Neuron (in vitro differentiated cells): ENCODE measurements at regions not wholly inside any gene's neighbourhood (a gene's known extent, or its start where the extent isn't known, plus 50 kb on each side); places are given as distances from the start of the nearest gene placed in this dataset.

ENCODE experiments used
- H2AFZ ChIP-seq: one replicate; pipeline ENCODE4 v1.6.1; 2013; ENCODE audit warnings: low read depth, mild to moderate bottlenecking, inconsistent platforms, low read length, moderate library complexity
- H3K27me3 ChIP-seq: one replicate; pipeline ENCODE4 v1.6.1; 2013; ENCODE audit warnings: low read length; ENCODE audit not compliant: insufficient read depth
- H3K36me3 ChIP-seq: one replicate; pipeline ENCODE4 v1.6.1; 2013; ENCODE audit warnings: low read length; ENCODE audit not compliant: insufficient read depth
- H3K4me1 ChIP-seq: one replicate; pipeline ENCODE4 v1.6.1; 2013; ENCODE audit warnings: low read length; ENCODE audit not compliant: insufficient read depth
- H3K4me3 ChIP-seq: 2 replicates; pipeline ENCODE4 v1.5.1; 2013; ENCODE audit warnings: mild to moderate bottlenecking, low read length, moderate library complexity
- H3K9me3 ChIP-seq: one replicate; pipeline ENCODE4 v1.6.1; 2013; ENCODE audit warnings: low read length

GRCh38 chr9:21591221-21592062 is 109.3 kb upstream of the IFNE start:
- H2AFZ ChIP-seq, result peak overlapping the region; percentile 1
- no peaks in the 10 kb centered on the region for H3K36me3 ChIP-seq
- no peaks in the 10 kb centered on the region for H3K27me3 ChIP-seq
- peaks cover 7% of the 10 kb centered on the region for H3K4me1 ChIP-seq
- no peak overlapping the region for H3K4me3 ChIP-seq
- H3K9me3 ChIP-seq, result no peaks in the 10 kb centered on the region

- no peaks in the 10 kb centered on the region for H3K9me3 ChIP-seq
- H2AFZ ChIP-seq, result peak overlapping the region; percentile 1
- H3K36me3 ChIP-seq, result no peaks in the 10 kb centered on the region
- H3K27me3 ChIP-seq, result no peaks in the 10 kb centered on the region
- peaks cover 7% of the 10 kb centered on the region for H3K4me1 ChIP-seq
- no peak overlapping the region for H3K4me3 ChIP-seq
These were observed 109.9 kb upstream of the IFNE start for GRCh38 chr9:21592063-21592338.

- no peak overlapping the region for H3K4me3 ChIP-seq
- H3K9me3 ChIP-seq, result no peaks in the 10 kb centered on the region
- peaks cover 2% of the 10 kb centered on the region for H3K4me1 ChIP-seq
- H3K27me3 ChIP-seq, result no peaks in the 10 kb centered on the region
- no peak overlapping the region for H2AFZ ChIP-seq
- no peaks in the 10 kb centered on the region for H3K36me3 ChIP-seq
These were observed 115.2 kb upstream of the IFNE start for GRCh38 chr9:21597284-21597683.

GRCh38 chr9:21598749-21599148 is 116.6 kb upstream of the IFNE start:
- Histone ChIP-seq H2AFZ (no peak overlapping the region), H3K27me3 (no peaks in the 10 kb centered on the region), H3K9me3 (no peaks in the 10 kb centered on the region), H3K36me3 (no peaks in the 10 kb centered on the region), H3K4me3 (no peak overlapping the region), H3K4me1 (no peaks in the 10 kb centered on the region)

GRCh38 chr9:21605489-21605931 is 123.4 kb upstream of the IFNE start:
- H3K4me1 ChIP-seq, result peaks cover 4% of the 10 kb centered on the region
- H3K36me3 ChIP-seq, result no peaks in the 10 kb centered on the region
- no peaks in the 10 kb centered on the region for H3K9me3 ChIP-seq
- no peak overlapping the region for H2AFZ ChIP-seq
- H3K4me3 ChIP-seq, result no peak overlapping the region
- no peaks in the 10 kb centered on the region for H3K27me3 ChIP-seq

GRCh38 chr9:21607576-21607975 is 125.5 kb upstream of the IFNE start:
- H2AFZ ChIP-seq, result no peak overlapping the region
- peaks cover 4% of the 10 kb centered on the region for H3K4me1 ChIP-seq
- H3K27me3 ChIP-seq, result no peaks in the 10 kb centered on the region
- H3K36me3 ChIP-seq, result no peaks in the 10 kb centered on the region
- H3K4me3 ChIP-seq, result no peak overlapping the region
- H3K9me3 ChIP-seq, result no peaks in the 10 kb centered on the region

- Histone ChIP-seq H3K4me1 (peaks cover 4% of the 10 kb centered on the region), H3K9me3 (no peaks in the 10 kb centered on the region), H2AFZ (no peak overlapping the region), H3K27me3 (no peaks in the 10 kb centered on the region), H3K36me3 (no peaks in the 10 kb centered on the region), H3K4me3 (no peak overlapping the region)
These were observed 126.1 kb upstream of the IFNE start for GRCh38 chr9:21608200-21608599.

GRCh38 chr9:21609506-21609905 is 127.4 kb upstream of the IFNE start:
- H3K9me3 ChIP-seq, result no peaks in the 10 kb centered on the region
- H3K4me3 ChIP-seq, result no peak overlapping the region
- H3K4me1 ChIP-seq, result peaks cover 4% of the 10 kb centered on the region
- no peaks in the 10 kb centered on the region for H3K36me3 ChIP-seq
- no peaks in the 10 kb centered on the region for H3K27me3 ChIP-seq
- no peak overlapping the region for H2AFZ ChIP-seq

- Histone ChIP-seq H3K4me1 (peaks cover 4% of the 10 kb centered on the region), H3K36me3 (no peaks in the 10 kb centered on the region), H3K4me3 (no peak overlapping the region), H3K27me3 (no peaks in the 10 kb centered on the region), H3K9me3 (no peaks in the 10 kb centered on the region), H2AFZ (no peak overlapping the region)
These were observed 129.8 kb upstream of the IFNE start for GRCh38 chr9:21611891-21612290.

GRCh38 chr9:21615018-21615417 is 132.9 kb upstream of the IFNE start:
- Histone ChIP-seq H3K4me1 (no peaks in the 10 kb centered on the region), H3K27me3 (no peaks in the 10 kb centered on the region), H3K36me3 (no peaks in the 10 kb centered on the region), H3K9me3 (no peaks in the 10 kb centered on the region), H3K4me3 (no peak overlapping the region), H2AFZ (no peak overlapping the region)

GRCh38 chr9:21615446-21615845 is 133.3 kb upstream of the IFNE start:
- Histone ChIP-seq H3K4me3 (no peak overlapping the region), H2AFZ (no peak overlapping the region), H3K36me3 (no peaks in the 10 kb centered on the region), H3K4me1 (no peaks in the 10 kb centered on the region), H3K27me3 (no peaks in the 10 kb centered on the region), H3K9me3 (no peaks in the 10 kb centered on the region)

GRCh38 chr9:21616082-21616778 is 134.1 kb upstream of the IFNE start:
- Histone ChIP-seq H3K9me3 (no peaks in the 10 kb centered on the region), H3K36me3 (no peaks in the 10 kb centered on the region), H3K4me3 (no peak overlapping the region), H2AFZ (no peak overlapping the region), H3K27me3 (no peaks in the 10 kb centered on the region), H3K4me1 (no peaks in the 10 kb centered on the region)

GRCh38 chr9:21624675-21625644 is 142.8 kb upstream of the IFNE start:
- H3K36me3 ChIP-seq, result no peaks in the 10 kb centered on the region
- H3K27me3 ChIP-seq, result no peaks in the 10 kb centered on the region
- H3K9me3 ChIP-seq, result no peaks in the 10 kb centered on the region
- H3K4me3 ChIP-seq, result no peak overlapping the region
- no peak overlapping the region for H2AFZ ChIP-seq
- no peaks in the 10 kb centered on the region for H3K4me1 ChIP-seq
